Stimulated activated CD8-positive, alpha-beta memory T cell treated with anti-CD3 and anti-CD28 coated beads, Interleukin-7, amount 100 ng/mL, for 4 hours (primary cell): ENCODE measurements at regions not wholly inside any gene's neighbourhood (a gene's known extent, or its start where the extent isn't known, plus 50 kb on each side); places are given as distances from the start of the nearest gene placed in this dataset.

Source experiments
- DNase-seq, 2 donors: peaks; one replicate each; pipeline ENCODE4 v3.0.0-alpha.2; 2020; ENCODE audit warnings: low read depth in 2 of 2

DNA sequence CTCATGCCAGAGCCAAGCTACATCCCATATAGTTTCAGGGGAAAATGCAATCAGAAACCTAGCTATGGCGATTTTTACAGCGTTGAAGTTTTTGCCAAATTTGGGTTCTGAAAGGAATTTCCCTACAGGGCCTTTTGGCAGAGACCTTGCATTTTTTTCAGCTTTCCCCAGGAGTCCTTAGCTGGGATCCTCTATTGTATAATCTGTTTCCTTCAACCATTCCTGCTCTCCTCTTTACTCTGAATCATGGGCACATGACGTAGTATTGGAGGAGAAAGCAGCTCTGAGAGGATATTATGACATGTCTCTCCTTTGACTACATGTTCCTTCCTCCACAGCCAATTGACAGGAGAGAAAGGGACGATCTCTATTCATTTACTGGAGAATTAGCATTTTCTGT is 118.5 kb upstream of the ERCC6L2 start:
- DNase-seq = no peak

DNA sequence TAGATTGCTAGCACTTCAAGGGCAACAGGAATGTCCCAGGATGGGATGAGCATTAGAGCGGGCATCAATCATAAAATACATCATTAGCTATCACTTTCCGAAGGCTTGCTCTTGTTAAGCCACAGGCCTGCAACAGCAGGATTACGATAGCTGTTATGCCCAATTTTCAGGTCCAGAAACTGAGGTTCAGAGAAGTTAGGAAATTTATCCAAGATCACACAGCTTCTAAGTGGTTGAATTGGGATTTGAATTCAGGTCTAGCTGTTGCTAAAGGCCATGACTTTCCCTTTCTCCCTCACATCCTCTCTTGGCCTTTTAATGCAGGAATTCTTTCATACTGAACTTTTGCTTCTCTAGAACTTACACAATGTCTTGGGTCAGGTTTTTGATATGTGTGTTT is 119.4 kb upstream of the ERCC6L2 start:
- no peak for DNase-seq

DNA sequence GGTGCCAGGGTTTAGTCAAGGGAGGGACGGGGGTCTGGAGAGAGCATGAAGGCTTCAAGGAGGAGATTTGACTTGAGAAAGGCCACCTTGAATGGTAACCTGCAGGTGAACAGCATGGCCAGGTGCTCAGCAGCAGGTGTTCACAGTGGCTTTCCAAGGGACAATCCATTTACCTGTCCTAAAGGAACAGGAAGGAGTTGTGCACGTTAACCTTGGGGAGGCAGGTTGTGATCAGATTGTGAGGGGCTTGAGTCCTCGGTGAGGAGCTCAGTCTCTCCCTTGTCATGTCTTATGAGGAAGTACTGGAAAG is 120.1 kb upstream of the ERCC6L2 start:
- DNase-seq = no peak

DNA sequence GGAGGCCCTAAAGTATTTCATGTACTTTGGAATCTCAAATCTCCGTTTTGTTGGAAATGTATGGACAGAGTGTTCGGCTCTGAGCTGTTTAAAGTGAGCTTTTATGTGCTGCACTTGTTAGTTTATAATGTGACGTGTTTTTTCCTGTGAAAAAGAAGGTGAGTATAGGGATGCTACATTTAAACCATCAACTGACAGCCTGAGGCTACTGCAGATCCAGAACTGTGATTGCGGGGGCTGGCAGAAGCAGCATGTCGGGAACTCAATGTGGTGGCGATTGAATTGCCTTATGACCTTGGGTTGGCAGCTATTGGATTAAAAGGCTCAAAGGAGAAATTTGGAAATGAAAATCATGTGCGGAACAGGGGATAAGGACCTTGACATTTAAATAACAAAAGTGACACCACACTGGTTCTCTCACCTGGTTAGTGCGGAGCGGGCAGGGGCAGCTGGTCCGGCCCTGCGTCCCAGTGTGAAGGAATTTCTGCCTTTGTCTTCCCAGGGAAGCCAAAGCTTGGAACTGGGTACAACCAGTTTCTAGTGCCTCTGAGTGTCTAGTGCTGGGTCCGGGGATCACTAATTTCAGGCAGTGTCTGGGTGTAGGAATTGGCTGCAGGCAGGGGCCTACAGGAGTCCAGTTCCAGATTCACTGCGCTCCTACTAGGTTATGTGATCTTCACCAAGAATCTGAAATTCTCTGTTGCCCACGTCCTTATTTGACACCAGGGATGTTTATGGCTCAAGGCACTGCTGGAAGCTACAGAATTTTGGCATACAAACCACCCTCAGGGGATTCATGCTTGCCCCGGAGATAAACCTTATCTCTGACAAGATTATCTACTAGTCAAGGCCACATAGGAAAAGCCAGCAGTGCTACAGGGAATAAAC is 120.7 kb upstream of the ERCC6L2 start:
- no peak for DNase-seq

DNA sequence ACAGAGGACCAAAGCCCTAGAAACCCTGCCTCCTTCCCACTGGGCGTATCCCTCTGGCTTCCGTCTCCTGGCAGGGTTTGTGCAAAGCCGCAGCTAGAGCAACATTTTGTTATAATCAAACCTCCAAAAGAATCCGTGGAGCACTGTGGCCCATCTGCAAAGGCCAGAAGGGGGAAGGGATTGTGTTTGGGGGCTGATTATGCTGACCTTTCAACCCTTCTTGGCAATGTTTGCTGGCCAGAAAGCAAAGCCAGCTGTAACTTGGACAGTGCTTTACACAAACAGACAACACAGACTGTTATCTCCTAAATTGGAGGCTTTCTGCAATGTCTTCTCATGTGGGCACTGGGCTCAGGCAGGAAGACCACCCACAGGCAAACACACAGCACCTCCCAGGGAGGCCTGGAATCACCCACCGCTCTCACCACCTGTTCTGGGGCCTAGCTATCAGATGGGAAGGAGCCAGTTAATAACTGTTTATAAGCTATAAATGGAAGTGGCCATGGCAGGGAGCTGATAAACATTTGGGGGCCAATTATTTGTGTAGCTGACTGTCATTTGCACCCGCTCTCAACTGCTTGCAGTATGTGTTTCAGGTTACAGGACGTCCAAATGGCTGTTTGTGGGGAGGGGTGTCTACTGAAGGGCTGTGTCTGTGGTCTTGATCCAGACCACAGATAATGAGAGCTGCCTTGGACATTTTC is 121.6 kb upstream of the ERCC6L2 start:
- no peak for DNase-seq

DNA sequence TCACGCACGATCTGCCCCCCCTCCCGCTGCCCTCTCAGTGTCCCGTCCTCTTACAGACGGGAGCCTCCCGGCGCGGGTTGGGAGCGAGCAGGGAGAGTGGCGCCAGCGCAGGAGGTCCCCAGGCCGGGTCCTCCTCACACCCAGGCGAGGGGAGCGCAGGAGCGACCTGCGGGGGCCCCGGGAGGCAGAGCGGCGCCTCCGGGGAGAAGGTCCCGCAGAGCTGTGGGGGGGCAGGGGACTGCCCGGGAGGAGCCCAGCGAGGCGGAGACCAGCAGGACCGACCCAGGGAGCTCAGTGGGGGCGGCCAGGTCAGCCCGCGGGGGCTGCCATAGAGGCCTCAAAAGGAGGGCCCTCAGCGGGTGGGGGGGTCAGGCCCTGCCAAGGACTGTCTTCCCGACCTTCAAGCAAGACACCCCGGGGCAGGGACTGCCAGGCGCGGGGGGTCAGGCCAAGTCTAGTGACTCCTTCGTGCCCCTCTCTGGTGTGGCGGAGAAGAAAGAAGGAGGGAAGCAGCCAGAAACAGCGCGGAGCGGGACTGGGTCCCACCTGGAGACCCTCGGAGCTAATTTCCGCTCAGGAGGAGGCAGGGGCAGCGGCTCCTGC is 123.3 kb upstream of the ERCC6L2 start:
- DNase-seq = no peak

DNA sequence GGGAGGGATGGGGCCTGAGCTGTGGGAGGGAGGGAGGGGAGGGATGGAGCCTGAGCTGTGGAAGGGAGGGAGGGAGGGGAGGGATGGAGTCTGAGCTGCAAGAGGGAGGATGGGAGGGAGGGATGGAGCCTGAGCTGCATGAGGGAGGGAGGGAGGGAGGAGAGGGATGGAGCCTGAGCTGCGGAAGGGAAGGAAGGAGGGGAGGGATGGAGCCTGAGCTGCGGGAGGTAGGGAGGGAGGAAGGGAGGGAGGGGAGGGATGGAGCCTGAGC is 124.0 kb upstream of the ERCC6L2 start:
- no peak for DNase-seq

DNA sequence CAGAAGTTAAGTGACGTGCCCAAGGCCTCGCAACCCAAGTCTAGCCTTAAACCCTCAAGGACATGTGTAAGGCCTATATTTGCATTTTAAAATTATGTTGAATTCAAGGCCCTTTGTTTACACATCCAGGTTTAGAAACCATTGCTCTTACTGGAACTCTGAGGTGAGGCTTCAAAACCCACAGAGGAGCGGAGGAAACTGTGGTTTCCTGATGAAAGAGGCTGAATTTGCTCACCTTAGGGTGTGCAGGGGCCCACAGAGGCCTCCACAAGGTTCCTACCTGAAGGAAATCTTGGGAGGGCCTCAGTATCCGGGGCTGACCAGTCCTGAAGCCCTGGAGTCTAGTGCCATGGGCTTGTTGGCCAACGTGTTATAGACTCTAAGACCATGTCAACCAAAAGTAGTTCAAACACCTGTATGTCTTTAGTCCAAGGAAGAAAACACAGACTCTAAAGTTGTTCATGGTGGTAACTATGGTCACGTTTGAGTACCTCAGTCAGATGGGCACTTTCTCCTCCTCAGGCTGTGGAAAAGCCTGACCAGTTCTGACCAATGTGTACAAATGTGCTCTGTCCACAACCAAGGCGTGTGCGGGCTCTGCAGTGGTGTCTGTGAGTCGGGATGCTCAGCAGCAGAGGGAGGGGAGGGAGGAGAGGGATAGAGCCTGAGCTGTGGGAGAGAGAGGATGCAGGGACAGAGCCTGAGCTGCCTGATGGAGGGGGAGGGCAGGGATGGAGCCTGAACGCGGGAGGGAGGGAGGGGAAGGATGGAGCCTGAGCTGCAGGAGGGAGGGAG is 124.6 kb upstream of the ERCC6L2 start:
- DNase-seq = peak in 1 of 2 donors; percentile 8

DNA sequence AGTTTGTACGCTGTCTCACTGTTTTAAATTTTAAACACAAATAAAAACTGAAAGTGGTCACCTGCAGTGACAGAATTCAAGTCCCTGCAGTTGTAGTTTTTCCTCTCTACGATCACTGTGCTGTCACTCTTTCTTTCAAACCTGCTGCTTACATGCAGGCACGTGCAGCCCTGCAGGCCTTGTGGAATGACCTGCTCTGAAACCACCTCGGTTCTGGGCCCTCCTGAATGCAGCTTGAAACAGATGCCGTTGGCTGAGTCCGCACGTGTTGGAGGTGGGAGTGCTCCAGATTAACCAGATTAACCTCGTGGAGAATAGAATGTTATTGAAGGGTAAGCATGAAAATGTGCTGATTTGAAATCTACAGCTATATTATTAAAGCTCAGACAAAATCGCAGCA is 126.0 kb upstream of the ERCC6L2 start:
- no peak for DNase-seq

DNA sequence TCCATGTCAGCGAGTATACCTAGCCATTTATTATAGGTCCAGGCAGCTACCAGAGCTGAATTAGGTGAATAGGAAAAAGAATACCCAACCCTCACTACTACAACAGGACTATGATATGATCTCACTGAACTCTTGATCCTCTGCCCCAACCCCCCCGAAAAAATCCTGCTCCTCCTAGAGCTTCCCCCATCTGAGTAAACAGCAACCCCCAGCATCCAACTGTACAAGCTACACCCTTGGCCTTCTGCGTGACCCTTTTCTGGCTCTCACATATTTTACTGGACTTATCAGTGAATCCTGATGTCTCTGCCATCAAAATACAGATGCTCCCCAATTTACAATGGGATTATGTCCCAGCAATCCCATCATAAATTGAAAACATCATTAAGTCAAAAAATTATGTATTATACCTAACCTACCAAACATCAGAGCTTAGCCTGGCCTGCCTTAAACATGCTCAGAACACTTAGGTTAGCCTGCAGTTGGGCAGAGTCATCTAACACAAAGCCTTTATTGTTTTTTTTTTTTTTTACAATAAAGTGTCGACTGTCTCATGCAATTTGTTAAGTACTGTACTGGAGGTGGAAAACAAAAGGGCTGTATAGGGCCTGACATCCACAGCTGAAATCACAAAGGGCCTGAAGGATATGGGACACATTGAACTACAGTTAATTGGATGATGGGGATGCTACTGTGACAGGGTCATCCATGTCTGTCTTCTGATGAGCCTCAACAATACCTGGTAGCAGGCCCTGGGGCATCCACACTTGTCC is 128.9 kb upstream of the ERCC6L2 start:
- DNase-seq = no peak

DNA sequence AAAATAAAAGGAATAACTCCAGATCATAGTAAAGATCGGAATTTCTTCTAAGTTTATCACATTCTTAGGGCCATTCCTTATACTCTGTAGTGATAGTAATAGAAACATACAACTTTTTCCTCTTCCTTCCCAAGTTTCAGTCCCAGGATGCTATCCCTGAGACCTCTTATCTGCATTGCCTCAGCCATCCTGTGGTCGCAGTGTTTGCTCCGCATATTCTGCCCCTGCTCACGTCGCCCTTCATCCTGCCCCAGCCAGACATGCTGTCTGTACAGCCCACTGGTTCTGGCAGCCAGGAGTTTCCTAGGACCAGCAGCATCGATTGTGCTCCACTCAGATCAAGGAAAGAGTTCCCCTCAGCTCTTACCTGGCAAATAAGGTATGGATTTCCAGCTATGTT is 132.7 kb upstream of the ERCC6L2 start:
- DNase-seq = no peak

DNA sequence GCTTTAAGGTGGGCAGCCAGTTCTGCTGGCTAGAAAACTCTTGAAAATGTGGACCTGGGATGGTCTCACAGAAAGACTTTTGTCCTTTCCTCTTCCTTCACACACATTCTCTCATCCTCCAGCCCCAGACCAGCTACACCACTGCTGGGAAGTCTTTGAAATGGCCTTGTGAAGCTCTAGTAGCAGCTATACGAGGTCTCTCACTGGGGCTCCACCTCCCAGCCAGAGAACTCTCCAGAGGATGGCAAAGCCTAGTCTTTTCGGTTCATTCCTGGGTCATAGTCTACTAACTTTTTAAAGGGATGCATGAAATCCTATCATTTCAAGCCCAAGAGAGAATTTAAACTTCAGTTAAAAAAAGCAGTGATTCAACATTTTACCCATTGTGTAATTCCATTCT is 133.9 kb upstream of the ERCC6L2 start:
- no peak for DNase-seq

DNA sequence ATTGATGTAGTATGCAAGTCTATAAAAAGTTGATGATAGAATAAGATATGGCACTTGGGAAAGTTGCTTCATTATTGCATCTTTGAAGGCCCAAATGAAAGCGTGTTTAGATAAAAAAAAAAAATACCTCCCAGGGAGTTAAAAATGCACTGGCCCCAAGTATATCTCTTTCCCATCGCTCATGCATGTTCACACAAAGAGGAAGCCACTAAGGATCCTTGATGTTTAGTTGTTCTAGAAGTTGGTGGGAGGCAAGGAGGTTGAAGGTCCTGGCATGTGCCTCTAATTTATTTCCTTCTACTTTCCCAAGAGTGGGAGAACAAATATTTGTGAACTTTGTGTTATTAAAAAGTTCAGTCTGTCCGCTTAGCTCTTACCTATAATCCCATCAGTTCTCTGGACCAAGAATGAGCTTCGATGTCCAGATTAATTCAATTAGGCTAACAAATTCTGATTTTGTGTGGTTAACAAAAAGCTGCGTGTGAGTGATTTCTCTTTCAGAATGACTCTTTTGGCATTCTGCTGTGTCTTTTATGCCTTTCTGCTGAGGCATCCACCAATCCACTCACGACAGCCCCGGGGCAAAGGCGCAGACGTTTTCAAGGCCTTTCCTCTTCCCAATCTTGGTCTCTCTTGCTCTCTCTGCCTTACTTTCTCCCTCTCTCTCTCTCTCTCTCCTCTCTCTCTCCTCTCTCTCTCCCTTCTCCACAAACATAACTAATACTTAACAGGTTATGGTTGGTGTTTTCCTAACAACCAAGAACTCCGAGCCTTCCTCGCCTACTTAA is 135.1 kb upstream of the ERCC6L2 start:
- DNase-seq = no peak

DNA sequence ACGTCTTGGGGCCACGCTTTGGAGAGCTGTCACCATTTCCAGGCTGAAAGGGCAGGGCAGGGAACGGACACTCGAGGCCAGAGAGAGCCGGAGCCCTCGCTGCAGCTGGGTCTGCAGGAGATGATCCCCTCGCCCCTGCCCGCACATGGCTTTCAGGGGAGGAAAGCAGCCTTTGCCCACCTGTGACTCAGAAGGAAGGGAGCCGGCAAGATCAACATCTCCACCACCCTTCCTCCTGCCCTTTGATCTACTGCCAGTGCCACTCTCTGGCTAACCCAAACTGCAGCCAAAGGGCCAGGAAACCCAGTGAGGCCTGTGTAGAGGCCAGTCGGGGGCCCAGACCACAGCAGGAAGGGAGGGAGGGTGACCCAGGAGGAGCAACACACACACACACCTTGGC is 137.1 kb upstream of the ERCC6L2 start:
- no peak for DNase-seq

DNA sequence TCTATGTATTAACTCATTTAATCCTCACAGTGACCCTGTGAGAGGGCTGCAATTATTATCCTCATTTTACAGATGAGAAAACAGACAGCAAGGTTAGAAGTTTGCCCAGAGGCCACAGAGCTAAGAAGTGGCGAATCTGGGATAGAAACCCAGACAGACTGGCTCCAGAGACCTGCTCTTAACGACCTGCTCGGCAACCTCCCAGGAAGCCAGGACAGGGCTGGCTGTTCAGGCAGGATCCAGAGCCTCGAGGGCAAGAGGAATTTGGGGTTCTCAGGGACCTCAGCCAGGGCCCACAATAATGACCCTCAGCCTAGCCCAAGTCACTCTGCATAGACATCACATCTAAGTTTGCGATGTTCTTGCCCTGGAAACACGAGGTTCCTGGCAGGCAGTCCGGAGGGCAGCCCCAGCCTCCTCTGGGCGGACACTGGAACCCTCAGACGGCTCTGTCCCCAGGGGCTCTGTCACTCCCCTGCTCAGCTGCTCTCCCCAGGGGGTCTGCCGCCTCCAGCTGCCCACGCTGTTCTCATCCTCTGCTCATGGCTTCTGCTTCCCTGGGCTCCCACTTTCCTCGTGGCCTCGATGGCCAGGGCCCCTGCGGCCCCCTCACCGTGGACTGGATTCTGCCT is 138.5 kb upstream of the ERCC6L2 start:
- DNase-seq = no peak

DNA sequence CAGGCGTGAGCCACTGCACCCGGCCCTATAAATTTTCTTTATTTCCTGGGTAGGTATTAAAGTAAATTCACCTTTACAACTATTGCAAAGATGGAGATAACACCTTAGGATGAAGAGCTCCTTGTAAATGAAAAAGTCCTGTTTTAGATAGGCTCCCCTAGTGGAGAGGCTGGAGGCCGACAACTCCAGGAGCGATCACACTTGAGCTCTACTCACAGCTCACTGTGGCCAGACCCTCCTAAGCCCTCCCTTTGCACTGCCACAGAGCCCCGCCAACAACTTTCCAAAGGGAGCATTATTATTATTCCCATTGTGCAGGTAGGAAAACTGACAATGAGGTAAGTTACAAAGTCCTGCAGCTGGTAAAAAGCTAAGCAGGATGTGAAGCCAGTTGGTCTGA is 139.1 kb upstream of the ERCC6L2 start:
- no peak for DNase-seq

DNA sequence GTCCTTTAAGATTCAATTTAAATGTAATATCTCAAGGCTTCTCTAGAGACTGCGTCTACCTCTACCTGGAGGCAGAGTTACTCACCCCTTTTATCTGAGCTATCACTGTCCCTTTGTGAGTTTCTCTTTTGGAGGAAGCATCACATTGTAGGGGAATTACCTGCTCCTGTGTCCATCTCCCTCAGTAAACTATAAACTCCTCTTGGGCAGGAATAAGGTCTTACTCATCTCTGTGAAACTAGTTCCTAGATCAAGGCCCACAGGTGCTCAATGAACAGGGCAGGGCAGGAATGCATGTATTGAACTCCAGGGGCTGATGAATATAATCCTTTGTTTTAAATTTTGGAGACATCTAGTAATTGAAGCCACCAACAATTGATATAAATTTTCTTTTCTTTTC is 139.8 kb upstream of the ERCC6L2 start:
- no peak for DNase-seq

DNA sequence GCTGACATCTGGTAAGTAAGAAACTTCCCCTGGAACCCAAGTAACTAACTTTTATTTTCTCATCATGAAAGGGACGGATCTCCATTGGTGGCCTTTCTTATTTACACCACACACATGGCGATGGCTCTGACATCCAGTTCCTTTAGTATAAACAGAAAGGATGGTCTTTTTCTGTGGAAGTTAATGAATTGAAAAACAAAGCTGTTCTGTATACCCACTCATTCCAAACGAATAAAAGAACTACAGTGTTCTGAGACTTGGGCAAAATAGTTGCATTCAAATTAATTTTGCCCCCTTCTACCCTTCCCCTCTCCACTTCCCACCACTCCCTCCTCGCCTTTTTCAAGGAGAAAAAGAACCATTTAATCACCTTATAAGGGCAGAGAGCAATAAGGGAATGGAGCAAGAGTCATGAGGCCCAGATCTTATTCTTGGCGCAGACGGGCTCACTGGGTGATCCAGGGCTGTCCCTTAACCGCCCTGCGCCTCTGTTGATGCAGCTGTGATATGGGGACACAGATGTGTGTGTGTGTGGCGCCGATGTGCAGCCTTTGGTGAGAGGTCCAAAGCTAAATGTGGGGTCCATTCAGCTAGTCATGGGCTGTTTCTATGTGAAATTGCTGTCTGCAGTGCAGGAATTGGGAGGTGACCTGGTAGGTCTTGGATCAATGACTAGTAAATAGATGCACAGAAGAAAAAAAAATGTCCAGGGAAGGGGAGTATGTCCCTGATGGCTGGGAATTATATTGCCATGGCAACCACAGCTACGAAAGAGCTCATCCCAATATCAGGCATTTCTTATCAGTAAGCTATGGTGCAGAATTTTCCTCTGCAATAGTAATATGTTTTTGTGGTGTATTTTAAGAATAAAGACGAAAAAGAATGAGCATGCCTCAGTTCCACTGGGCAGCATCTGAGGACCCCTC is 141.5 kb upstream of the ERCC6L2 start:
- no peak for DNase-seq
